ENCODE measurements at regions not wholly inside any gene's neighbourhood (a gene's known extent, or its start where the extent isn't known, plus 50 kb on each side); places are given as distances from the start of the nearest gene placed in this dataset.

- Histone ChIP-seq H3K23ac (ENCODE audit: insufficient read length, low read depth, low read length) (no peak overlapping the region), H3K4me2 (ENCODE audit: insufficient read depth, insufficient read length, low read length) (no peak overlapping the region), H4K20me1 (ENCODE audit: control insufficient read depth, insufficient read depth, insufficient read length) (no peaks in the 10 kb centered on the region), H2BK15ac (ENCODE audit: low read depth, low read length) (no peak overlapping the region), H3K14ac (ENCODE audit: insufficient read depth, low read length) (no peak overlapping the region), H3K4ac (ENCODE audit: low read depth, low read length) (no peak overlapping the region), H4K8ac (replicated peaks; ENCODE audit: insufficient read length, low read depth, low read length) (no peak overlapping the region), H3K9me3 (ENCODE audit: control insufficient read depth, low read depth, low read length) (no peaks in the 10 kb centered on the region), H2AK5ac (ENCODE audit: insufficient read length, low read length) (no peak overlapping the region), H3T11ph (ENCODE audit: low read length) (no peak overlapping the region), H2AFZ (ENCODE audit: low read length) (no peak overlapping the region), H3K56ac (ENCODE audit: insufficient read length, low read depth, low read length) (no peak overlapping the region), H2BK20ac (ENCODE audit: low read depth, low read length, poor library complexity, severe bottlenecking) (no peak overlapping the region), H3K27ac (ENCODE audit: insufficient read length, low read depth, low read length) (no peak overlapping the region), H3K23me2 (ENCODE audit: insufficient read length, low read depth, low read length, poor library complexity, severe bottlenecking) (no peaks in the 10 kb centered on the region), H2BK5ac (ENCODE audit: insufficient read length, low read length) (no peak overlapping the region), H3K18ac (ENCODE audit: insufficient read length, low read depth, low read length) (no peak overlapping the region), H3K4me1 (ENCODE audit: insufficient read depth, low read length) (0 out of 2 replicates have a peak, but pooled peaks cover 4% of the 10 kb centered on the region), H2BK12ac (ENCODE audit: insufficient read length, low read depth, low read length) (no peak overlapping the region), H3K79me1 (ENCODE audit: insufficient read depth, low read depth, low read length, poor library complexity, severe bottlenecking) (no peaks in the 10 kb centered on the region), H3K9ac (ENCODE audit: extremely low read depth, insufficient read length, low read length) (no peak overlapping the region), H2BK120ac (ENCODE audit: low read depth, low read length, poor library complexity, severe bottlenecking) (no peak overlapping the region), H3K27me3 (ENCODE audit: insufficient read depth, low read length) (no peaks in the 10 kb centered on the region), H4K91ac (ENCODE audit: insufficient read length, low read depth, low read length) (no peak overlapping the region), H4K5ac (ENCODE audit: insufficient read length, low read depth, low read length) (no peak overlapping the region), H3K79me2 (ENCODE audit: insufficient read depth, low read length) (no peaks in the 10 kb centered on the region)
- WGBS (ENCODE audit: extremely low coverage, insufficient read length, low lambda C conversion rate): no CpG with 5 or more reads among the region's 8 CpGs
- no peak overlapping the region; a peak in 1 of 7 replicates for H3K27ac Mint-ChIP-seq
- peaks cover 2% of the 10 kb centered on the region for H3K27me3 Mint-ChIP-seq (ENCODE audit: low read depth)
- no peak overlapping the region for H3K4me3 Mint-ChIP-seq
- H3K4me1 Mint-ChIP-seq: peaks cover 13 to 24% of the 10 kb centered on the region in 2 experiments
- peak; percentile 96 for TF ChIP-seq CTCF (conservative IDR thresholded peaks at IDR 0.05)
- H3K36me3 Mint-ChIP-seq (ENCODE audit: insufficient read depth in 1 of 3, low read depth in 3 of 3): peaks cover 0 to 18% (median 4%) of the 10 kb centered on the region in 3 experiments; a peak in 4 of 7 replicates
- peak; percentile 91 for DNase-seq
- H3K9me3 Mint-ChIP-seq: peaks cover 0 to 15% of the 10 kb centered on the region in 2 experiments; a peak in 3 of 5 replicates
Observed at GRCh38 chr2:7672027-7672684, 754.9 kb downstream of the RNF144A start.

All from H9 (cell line).